ENCODE measurements at regions not wholly inside any gene's neighbourhood (a gene's known extent, or its start where the extent isn't known, plus 50 kb on each side); places are given as distances from the start of the nearest gene placed in this dataset.

DNA sequence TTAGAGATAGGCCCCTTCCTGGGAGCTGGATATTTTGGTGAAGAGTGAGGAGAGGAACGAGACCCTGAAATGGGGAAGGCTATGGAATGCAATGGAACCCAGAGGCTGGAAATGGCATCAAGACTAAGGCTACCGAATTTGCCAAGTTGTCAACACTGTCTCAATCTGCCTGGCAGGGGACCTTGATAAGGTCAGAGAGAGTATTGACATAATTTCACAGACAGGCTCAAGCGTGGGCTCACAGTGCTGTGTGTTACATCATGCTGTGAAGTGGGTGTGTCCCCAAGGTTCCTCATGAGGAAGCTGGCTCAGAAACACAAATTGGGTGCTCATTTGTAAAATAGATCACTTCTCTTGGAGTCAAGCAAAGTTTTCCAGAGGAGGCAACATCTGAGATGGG, 51.8 kb upstream of the CYRIA start:
- peaks cover 4% of the 10 kb centered on the region; the same call in 1 of the 2 replicates for H3K4me1 ChIP-seq (ENCODE audit: insufficient read depth, low read length)
- H2BK120ac ChIP-seq (ENCODE audit: low read depth, low read length, poor library complexity, severe bottlenecking), result no peak overlapping the region
- no peak overlapping the region for H2BK12ac ChIP-seq (ENCODE audit: insufficient read length, low read depth, low read length)
- H3K23ac ChIP-seq (ENCODE audit: insufficient read length, low read depth, low read length), result no peak overlapping the region
- H3K9ac ChIP-seq (ENCODE audit: extremely low read depth, insufficient read length, low read length), result no peak overlapping the region
- no peaks in the 10 kb centered on the region for H3K79me1 ChIP-seq (ENCODE audit: insufficient read depth, low read depth, low read length, poor library complexity, severe bottlenecking)
- no peak overlapping the region; the same call in 1 of the 2 replicates for H3K14ac ChIP-seq (ENCODE audit: insufficient read depth, low read length)
- no peak overlapping the region for H2BK15ac ChIP-seq (ENCODE audit: low read depth, low read length)
- H2AK5ac ChIP-seq (ENCODE audit: insufficient read length, low read length), result no peak overlapping the region
- Mint-ChIP-seq H3K9me3 (no peaks in the 10 kb centered on the region; a peak in 1 of 5 replicates), H3K27me3 (ENCODE audit: low read depth) (no peaks in the 10 kb centered on the region), H3K4me3 (no peak overlapping the region), H3K36me3 (ENCODE audit: insufficient read depth in 1 of 3, low read depth in 3 of 3) (no peaks in the 10 kb centered on the region), H3K27ac (0 out of 7 replicates have a peak overlapping the region, but pooled peaks of 1 of the 3 experiments have one; percentile 46), H3K4me1 (peaks cover 2 to 5% of the 10 kb centered on the region in 2 experiments)
- no peaks in the 10 kb centered on the region for H3K23me2 ChIP-seq (ENCODE audit: insufficient read length, low read depth, low read length, poor library complexity, severe bottlenecking)
- H2AFZ ChIP-seq (ENCODE audit: low read length), result no peak overlapping the region
- H4K5ac ChIP-seq (ENCODE audit: insufficient read length, low read depth, low read length), result no peak overlapping the region
- no CpG with 5 or more reads among the region's 3 CpGs for WGBS (ENCODE audit: extremely low coverage, insufficient read length, low lambda C conversion rate)
- no peak for DNase-seq
- no peaks in the 10 kb centered on the region for H3K9me3 ChIP-seq (ENCODE audit: control insufficient read depth, low read depth, low read length)
- no peak overlapping the region for H3K18ac ChIP-seq (ENCODE audit: insufficient read length, low read depth, low read length)
- H4K91ac ChIP-seq (ENCODE audit: insufficient read length, low read depth, low read length), result no peak overlapping the region
- H3K79me2 ChIP-seq (ENCODE audit: insufficient read depth, low read length), result no peaks in the 10 kb centered on the region
- no peak overlapping the region for H4K8ac ChIP-seq (replicated peaks; ENCODE audit: insufficient read length, low read depth, low read length)
- H3K27ac ChIP-seq (ENCODE audit: insufficient read length, low read depth, low read length), result no peak overlapping the region
- no peak overlapping the region for H3K56ac ChIP-seq (ENCODE audit: insufficient read length, low read depth, low read length)
- H3K27me3 ChIP-seq (ENCODE audit: insufficient read depth, low read length), result no peaks in the 10 kb centered on the region
- TF ChIP-seq, protein P1, sequence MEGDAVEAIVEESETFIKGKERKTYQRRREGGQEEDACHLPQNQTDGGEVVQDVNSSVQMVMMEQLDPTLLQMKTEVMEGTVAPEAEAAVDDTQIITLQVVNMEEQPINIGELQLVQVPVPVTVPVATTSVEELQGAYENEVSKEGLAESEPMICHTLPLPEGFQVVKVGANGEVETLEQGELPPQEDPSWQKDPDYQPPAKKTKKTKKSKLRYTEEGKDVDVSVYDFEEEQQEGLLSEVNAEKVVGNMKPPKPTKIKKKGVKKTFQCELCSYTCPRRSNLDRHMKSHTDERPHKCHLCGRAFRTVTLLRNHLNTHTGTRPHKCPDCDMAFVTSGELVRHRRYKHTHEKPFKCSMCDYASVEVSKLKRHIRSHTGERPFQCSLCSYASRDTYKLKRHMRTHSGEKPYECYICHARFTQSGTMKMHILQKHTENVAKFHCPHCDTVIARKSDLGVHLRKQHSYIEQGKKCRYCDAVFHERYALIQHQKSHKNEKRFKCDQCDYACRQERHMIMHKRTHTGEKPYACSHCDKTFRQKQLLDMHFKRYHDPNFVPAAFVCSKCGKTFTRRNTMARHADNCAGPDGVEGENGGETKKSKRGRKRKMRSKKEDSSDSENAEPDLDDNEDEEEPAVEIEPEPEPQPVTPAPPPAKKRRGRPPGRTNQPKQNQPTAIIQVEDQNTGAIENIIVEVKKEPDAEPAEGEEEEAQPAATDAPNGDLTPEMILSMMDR (conservative IDR thresholded peaks at IDR 0.05), result no peak
- no peak overlapping the region for H3K4ac ChIP-seq (ENCODE audit: low read depth, low read length)
- H2BK5ac ChIP-seq (ENCODE audit: insufficient read length, low read length), result no peak overlapping the region
- H2BK20ac ChIP-seq (ENCODE audit: low read depth, low read length, poor library complexity, severe bottlenecking), result no peak overlapping the region
- H4K20me1 ChIP-seq (ENCODE audit: control insufficient read depth, insufficient read depth, insufficient read length), result no peaks in the 10 kb centered on the region
- no peak overlapping the region for H3T11ph ChIP-seq (ENCODE audit: low read length)
- H3K4me2 ChIP-seq (ENCODE audit: insufficient read depth, insufficient read length, low read length), result no peak overlapping the region

All from H9 (cell line).